Peyer's patch (tissue), 4 donors: ENCODE measurements at regions not wholly inside any gene's neighbourhood (a gene's known extent, or its start where the extent isn't known, plus 50 kb on each side); places are given as distances from the start of the nearest gene placed in this dataset.

Source experiments
- POLR2A ChIP-seq, 2 donors: fragments of 450-650 bp; IDR thresholded peaks; one replicate each; pipeline ENCODE4 v1.5.1; 2017; ENCODE audit warnings: antibody characterized with exemption in 2 of 2, mild to moderate bottlenecking in 2 of 2, moderate library complexity in 2 of 2
- TF ChIP-seq, protein P1 (sequence below), 6 experiments: fragments of 450-650 bp in 4 of 6; fragments of 200-600 bp in 2 of 6; sonication (generic) in 1 of 6; IDR thresholded peaks; one replicate each; pipeline ENCODE4 v1.5.1; 2017 to 2019; ENCODE audit warnings: antibody characterized with exemption in 6 of 6, mild to moderate bottlenecking in 3 of 6, moderate library complexity in 1 of 6

DNA sequence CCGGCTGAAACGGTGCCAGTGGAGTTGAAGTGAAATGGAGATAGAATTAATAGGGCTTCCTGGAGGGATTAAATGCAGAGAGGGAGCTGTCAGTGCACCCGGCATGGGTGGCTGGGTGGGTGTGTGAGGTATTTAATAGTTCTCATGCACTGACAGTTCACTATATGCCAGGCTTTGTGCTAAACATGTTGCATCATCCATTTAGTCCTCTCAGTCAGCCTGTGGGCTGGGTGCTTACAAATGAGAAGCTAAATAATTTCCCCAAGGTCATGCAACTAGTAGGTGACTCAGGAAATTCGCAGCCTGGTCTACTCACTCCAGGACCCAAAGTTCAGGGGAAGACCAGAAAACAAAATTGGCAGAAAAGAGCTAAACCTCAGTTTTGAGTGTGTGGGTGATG, 63.5 kb upstream of the SPATA13 start:
- TF ChIP-seq, protein P1, sequence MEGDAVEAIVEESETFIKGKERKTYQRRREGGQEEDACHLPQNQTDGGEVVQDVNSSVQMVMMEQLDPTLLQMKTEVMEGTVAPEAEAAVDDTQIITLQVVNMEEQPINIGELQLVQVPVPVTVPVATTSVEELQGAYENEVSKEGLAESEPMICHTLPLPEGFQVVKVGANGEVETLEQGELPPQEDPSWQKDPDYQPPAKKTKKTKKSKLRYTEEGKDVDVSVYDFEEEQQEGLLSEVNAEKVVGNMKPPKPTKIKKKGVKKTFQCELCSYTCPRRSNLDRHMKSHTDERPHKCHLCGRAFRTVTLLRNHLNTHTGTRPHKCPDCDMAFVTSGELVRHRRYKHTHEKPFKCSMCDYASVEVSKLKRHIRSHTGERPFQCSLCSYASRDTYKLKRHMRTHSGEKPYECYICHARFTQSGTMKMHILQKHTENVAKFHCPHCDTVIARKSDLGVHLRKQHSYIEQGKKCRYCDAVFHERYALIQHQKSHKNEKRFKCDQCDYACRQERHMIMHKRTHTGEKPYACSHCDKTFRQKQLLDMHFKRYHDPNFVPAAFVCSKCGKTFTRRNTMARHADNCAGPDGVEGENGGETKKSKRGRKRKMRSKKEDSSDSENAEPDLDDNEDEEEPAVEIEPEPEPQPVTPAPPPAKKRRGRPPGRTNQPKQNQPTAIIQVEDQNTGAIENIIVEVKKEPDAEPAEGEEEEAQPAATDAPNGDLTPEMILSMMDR (IDR thresholded peaks at IDR 0.05): no peak
- no peak for TF ChIP-seq POLR2A (IDR thresholded peaks at IDR 0.05)
